ENCODE measurements at regions not wholly inside any gene's neighbourhood (a gene's known extent, or its start where the extent isn't known, plus 50 kb on each side); places are given as distances from the start of the nearest gene placed in this dataset.
"Not testable (repeated sequence)": the region's sequence is repeated elsewhere in the genome, so short reads cannot be mapped to it uniquely, and the experiment has no call there.

- DNase-seq, result no peak
Measured at GRCh38 chr11:41519696-41520095, 60.2 kb upstream of the LRRC4C start.

GRCh38 chr11:41522391-41522790 lies 62.9 kb upstream of the LRRC4C start:
- DNase-seq, result no peak

GRCh38 chr11:41522899-41523672 lies 63.6 kb upstream of the LRRC4C start:
- DNase-seq, result no peak

- no peak for DNase-seq
Measured at GRCh38 chr11:41527530-41527929, 68.1 kb upstream of the LRRC4C start.

GRCh38 chr11:41532413-41532812 lies 73.0 kb upstream of the LRRC4C start:
- DNase-seq, result no peak

GRCh38 chr11:41533761-41534160 lies 74.3 kb upstream of the LRRC4C start:
- no peak for DNase-seq

- DNase-seq, result no peak
Measured at GRCh38 chr11:41534391-41534790, 74.9 kb upstream of the LRRC4C start.

GRCh38 chr11:41534861-41535260 lies 75.4 kb upstream of the LRRC4C start:
- DNase-seq, result no peak

- no peak for DNase-seq
Measured at GRCh38 chr11:41536021-41536568, 76.6 kb upstream of the LRRC4C start.

- not testable (repeated sequence) for DNase-seq
Measured at GRCh38 chr11:41544902-41545301, 85.5 kb upstream of the LRRC4C start.

- no peak for DNase-seq
Measured at GRCh38 chr11:41578421-41579051, 119.1 kb upstream of the LRRC4C start.

GRCh38 chr11:41579546-41579945 lies 120.1 kb upstream of the LRRC4C start:
- DNase-seq, result no peak

GRCh38 chr11:41609511-41609910 lies 150.1 kb upstream of the LRRC4C start:
- no peak for DNase-seq

GRCh38 chr11:41612415-41612814 lies 153.0 kb upstream of the LRRC4C start:
- no peak for DNase-seq

GRCh38 chr11:41613326-41613725 lies 153.9 kb upstream of the LRRC4C start:
- no peak for DNase-seq

GRCh38 chr11:41622707-41623359 lies 163.4 kb upstream of the LRRC4C start:
- DNase-seq, result no peak

GRCh38 chr11:41659985-41660384 lies 200.5 kb upstream of the LRRC4C start:
- no peak for DNase-seq

- DNase-seq, result no peak
Measured at GRCh38 chr11:41660585-41660984, 201.1 kb upstream of the LRRC4C start.

GRCh38 chr11:41665441-41666360 lies 206.2 kb upstream of the LRRC4C start:
- DNase-seq, result no peak

- no peak for DNase-seq
Measured at GRCh38 chr11:41666951-41667653, 207.7 kb upstream of the LRRC4C start.

- no peak for DNase-seq
Measured at GRCh38 chr11:41675205-41675604, 215.8 kb upstream of the LRRC4C start.

- DNase-seq, result no peak
Measured at GRCh38 chr11:41713030-41713429, 253.6 kb upstream of the LRRC4C start.

All from CD4-positive, alpha-beta T cell treated with Interleukin-21 for 1 hour (primary cell).